IPS-18a (cell line): ENCODE measurements at regions not wholly inside any gene's neighbourhood (a gene's known extent, or its start where the extent isn't known, plus 50 kb on each side); places are given as distances from the start of the nearest gene placed in this dataset.

Experiments
- H3K27ac ChIP-seq: one replicate; pipeline ENCODE4 v1.5.1; 2013; ENCODE audit warnings: low read length
- H3K27me3 ChIP-seq: one replicate; pipeline ENCODE4 v1.6.1; 2013; ENCODE audit warnings: mild to moderate bottlenecking, low read length; ENCODE audit not compliant: control insufficient read depth, insufficient read depth
- H3K36me3 ChIP-seq: one replicate; pipeline ENCODE4 v1.6.1; 2013; ENCODE audit warnings: low read depth, low read length; ENCODE audit not compliant: control insufficient read depth
- H3K4me1 ChIP-seq: one replicate; pipeline ENCODE4 v1.6.1; 2013; ENCODE audit warnings: low read depth, low read length; ENCODE audit not compliant: control insufficient read depth
- H3K4me3 ChIP-seq: one replicate; pipeline ENCODE4 v1.5.1; 2013; ENCODE audit warnings: low read length
- H3K9ac ChIP-seq: one replicate; pipeline ENCODE4 v1.6.1; 2013; ENCODE audit warnings: mild to moderate bottlenecking, low read length, moderate library complexity
- H3K9me3 ChIP-seq: one replicate; pipeline ENCODE4 v1.6.1; 2013; ENCODE audit warnings: low read depth, low read length; ENCODE audit not compliant: control insufficient read depth

DNA sequence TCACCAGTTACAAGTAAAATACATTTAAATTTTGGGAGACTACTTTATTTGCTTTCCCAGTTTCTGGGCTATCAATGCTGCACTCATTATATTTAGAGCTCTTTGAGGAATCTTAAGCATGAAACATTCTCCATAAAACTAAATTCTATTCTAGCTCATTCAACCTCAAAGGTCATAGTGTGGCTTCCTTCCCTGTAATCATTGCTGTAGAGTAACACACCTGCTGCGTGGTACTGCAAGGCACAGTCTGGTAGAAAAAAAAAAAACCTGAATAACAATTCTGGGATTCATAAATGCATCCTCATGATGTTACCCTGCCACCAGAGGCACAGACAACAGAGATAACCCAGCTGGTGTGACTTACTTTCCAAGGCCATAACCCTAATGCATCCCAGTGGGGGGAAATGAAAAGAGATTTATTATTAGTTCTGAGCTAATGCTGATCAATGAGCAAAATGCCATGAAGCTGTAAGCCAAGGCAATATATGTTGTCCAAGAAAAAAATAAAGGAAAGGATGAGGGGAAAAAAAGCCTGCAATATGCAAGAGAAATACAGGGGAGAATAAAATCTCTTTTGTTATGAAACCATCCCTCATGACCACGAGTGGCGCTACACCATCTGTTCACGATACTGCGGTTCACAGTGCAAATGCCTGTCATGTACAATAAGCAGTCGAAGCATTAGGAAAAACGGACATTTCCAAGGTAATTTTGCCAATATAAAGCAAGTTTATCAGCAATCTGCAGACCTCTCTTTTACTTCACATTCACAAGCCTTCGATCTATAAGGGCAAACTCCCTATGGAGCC lies 1481.6 kb upstream of the PIK3C3 start:
- no peaks in the 10 kb centered on the region for H3K27me3 ChIP-seq
- H3K4me1 ChIP-seq, result no peaks in the 10 kb centered on the region
- no peak overlapping the region for H3K9ac ChIP-seq
- no peaks in the 10 kb centered on the region for H3K9me3 ChIP-seq
- H3K36me3 ChIP-seq, result no peaks in the 10 kb centered on the region
- no peak overlapping the region for H3K27ac ChIP-seq
- no peak overlapping the region for H3K4me3 ChIP-seq

DNA sequence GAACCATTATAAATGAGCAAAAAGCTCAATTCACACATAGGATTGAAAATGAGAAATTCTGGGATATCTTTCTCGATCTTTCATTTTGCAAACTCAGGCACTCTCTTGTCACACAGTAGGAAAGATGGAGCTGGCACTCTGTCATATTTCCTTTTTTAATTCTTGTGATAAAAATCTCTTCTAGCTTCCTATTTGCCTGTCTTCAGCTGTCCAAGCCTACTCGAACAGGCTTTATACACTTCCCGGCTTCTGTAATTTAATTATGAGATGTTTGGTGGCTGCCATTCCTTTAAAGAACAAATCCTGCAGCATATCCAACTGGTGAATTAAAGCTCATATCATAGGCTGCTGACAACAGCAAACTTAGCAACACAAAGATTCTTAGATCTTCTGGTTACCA lies 1484.3 kb upstream of the PIK3C3 start:
- no peak overlapping the region for H3K27ac ChIP-seq
- no peak overlapping the region for H3K4me3 ChIP-seq

DNA sequence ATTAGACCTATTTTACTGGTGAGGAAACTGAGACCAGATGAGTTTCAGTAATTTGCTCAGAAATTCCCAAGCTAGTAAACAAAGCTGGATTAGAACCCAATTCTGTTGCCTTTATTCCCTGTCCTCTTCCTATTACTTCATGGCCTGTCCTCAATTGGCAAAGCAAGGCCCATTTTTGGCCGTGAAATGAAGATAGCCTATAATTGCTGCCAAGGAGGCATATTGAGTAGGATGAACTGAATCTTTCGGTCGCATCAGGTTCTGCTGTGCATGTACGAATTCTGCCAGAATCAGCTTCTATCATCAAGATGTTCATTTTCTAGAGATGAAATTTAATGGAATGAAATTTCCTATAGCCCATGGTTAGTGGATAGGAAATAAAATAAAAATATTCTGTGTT lies 1485.2 kb upstream of the PIK3C3 start:
- Histone ChIP-seq H3K27me3 (no peaks in the 10 kb centered on the region), H3K4me3 (no peak overlapping the region), H3K4me1 (no peaks in the 10 kb centered on the region), H3K9ac (no peak overlapping the region), H3K9me3 (no peaks in the 10 kb centered on the region), H3K36me3 (no peaks in the 10 kb centered on the region), H3K27ac (no peak overlapping the region)

More for the DNA sequence above, 1484.3 kb upstream of the PIK3C3 start:
- Histone ChIP-seq H3K9me3 (no peaks in the 10 kb centered on the region), H3K27me3 (no peaks in the 10 kb centered on the region), H3K9ac (no peak overlapping the region), H3K36me3 (no peaks in the 10 kb centered on the region), H3K4me1 (no peaks in the 10 kb centered on the region)

DNA sequence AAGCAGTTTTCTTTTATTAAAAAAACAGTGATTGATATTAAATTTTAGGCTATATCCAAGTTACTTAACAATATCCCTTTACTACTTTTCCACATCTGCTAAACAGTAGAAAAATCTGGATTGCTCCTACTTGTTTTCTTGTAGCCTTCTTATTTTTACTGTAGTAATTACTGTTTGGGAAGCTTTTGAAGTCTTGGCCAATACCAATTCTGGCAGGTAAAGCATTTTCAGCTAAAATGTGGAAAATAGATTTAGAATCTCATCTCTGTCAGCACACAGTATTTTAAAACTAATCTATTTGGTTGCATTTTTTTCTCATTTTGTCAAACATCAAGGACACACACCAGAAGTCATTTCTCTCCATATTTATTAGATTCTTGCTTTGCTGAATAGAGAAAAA lies 1485.7 kb upstream of the PIK3C3 start:
- Histone ChIP-seq H3K27me3 (no peaks in the 10 kb centered on the region), H3K9me3 (no peaks in the 10 kb centered on the region), H3K9ac (no peak overlapping the region), H3K4me3 (no peak overlapping the region), H3K27ac (no peak overlapping the region), H3K36me3 (no peaks in the 10 kb centered on the region), H3K4me1 (no peaks in the 10 kb centered on the region)

DNA sequence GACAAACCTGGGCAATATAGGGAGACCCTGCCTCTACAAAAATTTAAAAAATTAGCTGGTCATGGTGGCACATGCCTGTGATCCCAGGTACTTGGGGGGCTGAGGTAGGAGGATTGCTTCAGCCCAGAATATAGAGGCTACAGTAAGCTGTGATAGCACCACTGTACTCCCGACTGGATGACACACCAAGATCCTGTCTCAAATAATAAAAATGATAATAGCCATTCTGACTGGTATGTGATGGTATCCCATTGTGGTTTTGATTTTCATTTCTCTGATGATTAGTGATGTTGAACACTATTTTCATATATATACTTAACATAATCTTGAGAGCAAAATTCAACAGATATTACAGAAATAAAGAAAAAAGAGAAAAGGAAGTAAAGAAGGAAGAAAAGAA lies 1491.0 kb upstream of the PIK3C3 start:
- Histone ChIP-seq H3K9me3 (no peaks in the 10 kb centered on the region), H3K4me1 (no peaks in the 10 kb centered on the region), H3K27ac (no peak overlapping the region), H3K9ac (no peak overlapping the region), H3K27me3 (no peaks in the 10 kb centered on the region), H3K36me3 (no peaks in the 10 kb centered on the region), H3K4me3 (no peak overlapping the region)

DNA sequence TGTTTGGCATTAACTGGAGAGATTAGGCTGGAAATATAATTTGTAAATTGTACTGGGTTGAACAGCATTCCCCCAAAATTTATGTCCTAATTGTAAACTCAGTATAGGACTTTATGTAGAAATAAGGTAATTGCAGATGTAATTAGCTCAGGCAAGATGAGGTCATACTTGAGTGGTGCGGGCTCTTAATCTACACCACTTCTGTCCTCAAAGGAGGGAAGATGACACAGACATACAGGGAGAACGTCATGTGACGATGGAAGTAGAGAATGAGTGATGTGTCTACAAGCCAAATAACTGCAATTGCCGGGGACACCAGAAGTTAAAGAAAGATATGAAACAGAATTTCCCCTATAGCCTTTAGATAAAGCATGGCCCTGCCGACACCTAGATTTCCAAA lies 1501.1 kb upstream of the PIK3C3 start:
- Histone ChIP-seq H3K9me3 (no peaks in the 10 kb centered on the region), H3K27ac (no peak overlapping the region), H3K27me3 (no peaks in the 10 kb centered on the region)

DNA sequence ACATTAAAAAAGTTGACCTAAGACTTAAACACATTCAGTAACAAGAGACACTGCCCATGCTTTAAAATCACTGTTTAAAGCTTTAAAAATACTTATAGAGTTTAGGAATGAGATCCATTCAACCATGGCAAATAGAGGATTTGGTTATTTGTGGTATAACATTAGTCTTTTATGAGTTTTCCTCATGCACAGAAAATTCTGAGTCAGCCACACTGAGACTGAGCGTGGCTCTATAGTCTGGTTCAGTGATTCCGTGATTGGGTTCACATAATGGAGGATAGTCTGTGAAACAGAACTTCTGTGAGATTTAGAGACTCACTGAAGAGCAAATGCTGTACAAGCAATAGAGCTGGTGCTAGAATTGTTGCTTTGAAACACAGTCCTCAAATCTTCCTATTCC lies 1502.4 kb upstream of the PIK3C3 start:
- no peak overlapping the region for H3K4me3 ChIP-seq
- H3K9me3 ChIP-seq, result no peaks in the 10 kb centered on the region
- H3K27me3 ChIP-seq, result no peaks in the 10 kb centered on the region
- H3K36me3 ChIP-seq, result no peaks in the 10 kb centered on the region
- peaks cover 5% of the 10 kb centered on the region for H3K4me1 ChIP-seq
- no peak overlapping the region for H3K9ac ChIP-seq
- H3K27ac ChIP-seq, result no peak overlapping the region

More for the DNA sequence above, 1501.1 kb upstream of the PIK3C3 start:
- peaks cover 5% of the 10 kb centered on the region for H3K4me1 ChIP-seq
- H3K4me3 ChIP-seq, result no peak overlapping the region
- no peaks in the 10 kb centered on the region for H3K36me3 ChIP-seq
- H3K9ac ChIP-seq, result no peak overlapping the region

DNA sequence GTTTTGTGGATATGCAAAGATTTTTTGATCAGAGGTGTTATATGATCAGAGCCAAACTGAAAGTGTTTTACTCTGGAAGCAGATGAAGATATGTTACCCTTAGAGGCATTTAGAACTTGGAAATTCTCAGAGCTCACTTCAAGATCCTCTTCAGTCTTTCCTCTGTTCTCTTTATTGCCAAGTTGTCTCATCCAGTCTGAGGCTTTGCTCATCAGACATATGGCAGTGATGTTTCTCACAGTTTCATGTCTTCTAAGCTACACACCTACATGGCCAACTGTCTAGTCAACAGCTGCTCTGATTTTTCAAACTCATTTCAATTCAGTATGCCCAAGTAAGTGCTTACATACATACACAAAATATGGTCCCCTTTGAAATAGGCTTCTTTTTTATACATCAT lies 1504.3 kb upstream of the PIK3C3 start:
- Histone ChIP-seq H3K27ac (no peak overlapping the region), H3K9ac (no peak overlapping the region)

DNA sequence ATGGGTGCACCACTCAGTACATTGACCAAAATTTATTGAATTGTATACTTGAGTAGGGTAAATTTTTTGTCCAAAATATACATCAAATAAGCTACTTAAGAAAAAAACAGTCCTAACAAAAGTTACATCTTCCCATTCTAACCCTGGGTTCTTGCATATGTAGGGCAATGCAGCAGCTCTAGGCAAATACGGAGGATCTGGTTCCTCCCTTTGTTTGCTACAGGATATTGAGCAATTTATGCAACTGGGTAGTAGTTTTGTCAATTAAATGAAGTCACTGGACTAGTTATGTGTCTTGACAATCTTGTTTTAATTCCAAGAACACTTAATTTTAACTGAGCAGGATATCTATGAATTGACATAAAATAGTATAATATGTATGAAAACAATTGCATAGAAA lies 1507.2 kb upstream of the PIK3C3 start:
- Histone ChIP-seq H3K36me3 (no peaks in the 10 kb centered on the region), H3K4me3 (no peak overlapping the region), H3K4me1 (no peaks in the 10 kb centered on the region)

More for the DNA sequence above, 1504.3 kb upstream of the PIK3C3 start:
- no peaks in the 10 kb centered on the region for H3K27me3 ChIP-seq
- H3K4me3 ChIP-seq, result no peak overlapping the region
- no peaks in the 10 kb centered on the region for H3K9me3 ChIP-seq
- H3K36me3 ChIP-seq, result no peaks in the 10 kb centered on the region
- H3K4me1 ChIP-seq, result peaks cover 5% of the 10 kb centered on the region

DNA sequence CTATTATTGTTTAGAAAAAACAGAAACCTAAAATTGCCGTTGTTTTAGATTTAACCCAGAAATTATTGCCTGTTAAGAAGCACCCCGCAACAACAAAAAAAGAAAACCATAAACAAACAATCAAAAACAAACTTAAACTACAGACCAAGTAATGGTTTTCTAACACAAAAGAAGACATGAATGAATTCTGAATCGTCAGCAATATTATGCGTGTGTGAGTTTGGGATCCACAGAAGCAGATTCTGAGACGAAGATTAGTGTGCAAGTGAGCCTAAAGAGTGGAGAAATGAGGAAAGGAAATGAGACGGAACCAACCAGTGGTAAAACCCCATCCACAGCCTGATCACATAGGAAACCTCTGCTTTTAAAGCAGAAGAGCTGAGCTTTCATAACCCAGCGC lies 1514.9 kb upstream of the PIK3C3 start:
- H3K27ac ChIP-seq, result no peak overlapping the region
- no peaks in the 10 kb centered on the region for H3K27me3 ChIP-seq

More for the DNA sequence above, 1507.2 kb upstream of the PIK3C3 start:
- H3K9ac ChIP-seq, result no peak overlapping the region
- H3K9me3 ChIP-seq, result no peaks in the 10 kb centered on the region
- no peak overlapping the region for H3K27ac ChIP-seq
- no peaks in the 10 kb centered on the region for H3K27me3 ChIP-seq

DNA sequence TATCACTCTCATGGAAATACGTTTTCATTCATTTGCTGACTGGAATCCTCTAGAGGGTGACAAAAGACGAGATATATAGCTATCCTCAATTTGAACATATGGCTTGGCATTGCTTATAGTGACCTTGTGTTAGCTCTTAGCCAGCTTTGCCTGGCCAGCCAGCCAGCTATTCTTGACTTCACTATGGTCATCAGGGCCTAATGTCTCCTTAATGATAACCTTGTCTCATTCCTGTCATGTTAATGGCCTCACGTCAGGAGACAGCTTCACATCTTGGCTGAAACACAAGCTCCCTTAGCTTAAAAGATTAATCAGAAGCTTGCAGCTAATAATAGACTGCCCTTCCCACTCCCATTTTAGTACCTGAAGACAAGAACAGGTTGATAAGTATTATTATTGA lies 1517.5 kb upstream of the PIK3C3 start:
- Histone ChIP-seq H3K4me1 (no peaks in the 10 kb centered on the region), H3K4me3 (no peak overlapping the region), H3K27ac (no peak overlapping the region), H3K9me3 (no peaks in the 10 kb centered on the region), H3K9ac (no peak overlapping the region), H3K36me3 (no peaks in the 10 kb centered on the region), H3K27me3 (no peaks in the 10 kb centered on the region)

More for the DNA sequence above, 1514.9 kb upstream of the PIK3C3 start:
- H3K9ac ChIP-seq, result no peak overlapping the region
- no peaks in the 10 kb centered on the region for H3K36me3 ChIP-seq
- H3K4me1 ChIP-seq, result no peaks in the 10 kb centered on the region
- H3K9me3 ChIP-seq, result no peaks in the 10 kb centered on the region
- H3K4me3 ChIP-seq, result no peak overlapping the region
